ENCODE measurements at regions not wholly inside any gene's neighbourhood (a gene's known extent, or its start where the extent isn't known, plus 50 kb on each side); places are given as distances from the start of the nearest gene placed in this dataset.

DNA sequence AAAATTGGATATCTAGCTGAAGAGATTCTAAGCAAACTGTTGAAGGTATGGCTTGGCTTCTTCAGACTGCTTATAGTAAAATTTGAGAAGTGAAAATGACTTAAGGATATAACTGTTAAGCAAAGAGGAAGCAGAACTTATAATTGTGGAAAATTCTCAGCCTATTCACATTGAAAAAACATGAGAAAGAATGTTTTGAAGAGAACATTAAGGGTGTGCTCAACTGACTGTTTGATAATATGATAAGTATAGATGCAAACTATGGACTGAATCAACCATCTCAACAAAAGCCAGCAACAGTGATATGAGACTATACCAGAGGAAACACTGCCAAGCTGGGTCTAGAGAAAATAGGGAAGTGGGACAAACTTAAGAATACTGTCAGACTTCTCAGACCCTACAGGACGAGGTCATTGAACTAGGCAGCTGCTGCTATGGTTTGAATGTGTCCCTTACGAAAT, 133.1 kb upstream of the PPP1R3A start:
- no peak overlapping the region for H3K27ac ChIP-seq
- POLR2A ChIA-PET (ENCODE audit: low non-redundant PET): no interaction called here
- CTCF ChIA-PET: no interaction called here
- TF ChIP-seq, protein P1, sequence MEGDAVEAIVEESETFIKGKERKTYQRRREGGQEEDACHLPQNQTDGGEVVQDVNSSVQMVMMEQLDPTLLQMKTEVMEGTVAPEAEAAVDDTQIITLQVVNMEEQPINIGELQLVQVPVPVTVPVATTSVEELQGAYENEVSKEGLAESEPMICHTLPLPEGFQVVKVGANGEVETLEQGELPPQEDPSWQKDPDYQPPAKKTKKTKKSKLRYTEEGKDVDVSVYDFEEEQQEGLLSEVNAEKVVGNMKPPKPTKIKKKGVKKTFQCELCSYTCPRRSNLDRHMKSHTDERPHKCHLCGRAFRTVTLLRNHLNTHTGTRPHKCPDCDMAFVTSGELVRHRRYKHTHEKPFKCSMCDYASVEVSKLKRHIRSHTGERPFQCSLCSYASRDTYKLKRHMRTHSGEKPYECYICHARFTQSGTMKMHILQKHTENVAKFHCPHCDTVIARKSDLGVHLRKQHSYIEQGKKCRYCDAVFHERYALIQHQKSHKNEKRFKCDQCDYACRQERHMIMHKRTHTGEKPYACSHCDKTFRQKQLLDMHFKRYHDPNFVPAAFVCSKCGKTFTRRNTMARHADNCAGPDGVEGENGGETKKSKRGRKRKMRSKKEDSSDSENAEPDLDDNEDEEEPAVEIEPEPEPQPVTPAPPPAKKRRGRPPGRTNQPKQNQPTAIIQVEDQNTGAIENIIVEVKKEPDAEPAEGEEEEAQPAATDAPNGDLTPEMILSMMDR (conservative IDR thresholded peaks at IDR 0.05; ENCODE audit: low read depth): no peak
- DNase-seq (ENCODE audit: low spot score): no peak

- DNase-seq (ENCODE audit: low spot score): no peak
- POLR2A ChIA-PET (ENCODE audit: low non-redundant PET): no interaction called here
- TF ChIP-seq, protein P1 (conservative IDR thresholded peaks at IDR 0.05; ENCODE audit: low read depth): no peak
- no peak overlapping the region for H3K27ac ChIP-seq
- CTCF ChIA-PET: no interaction called here
Observed at GRCh38 chr7:114050571-114050970, 131.8 kb upstream of the PPP1R3A start.

DNA sequence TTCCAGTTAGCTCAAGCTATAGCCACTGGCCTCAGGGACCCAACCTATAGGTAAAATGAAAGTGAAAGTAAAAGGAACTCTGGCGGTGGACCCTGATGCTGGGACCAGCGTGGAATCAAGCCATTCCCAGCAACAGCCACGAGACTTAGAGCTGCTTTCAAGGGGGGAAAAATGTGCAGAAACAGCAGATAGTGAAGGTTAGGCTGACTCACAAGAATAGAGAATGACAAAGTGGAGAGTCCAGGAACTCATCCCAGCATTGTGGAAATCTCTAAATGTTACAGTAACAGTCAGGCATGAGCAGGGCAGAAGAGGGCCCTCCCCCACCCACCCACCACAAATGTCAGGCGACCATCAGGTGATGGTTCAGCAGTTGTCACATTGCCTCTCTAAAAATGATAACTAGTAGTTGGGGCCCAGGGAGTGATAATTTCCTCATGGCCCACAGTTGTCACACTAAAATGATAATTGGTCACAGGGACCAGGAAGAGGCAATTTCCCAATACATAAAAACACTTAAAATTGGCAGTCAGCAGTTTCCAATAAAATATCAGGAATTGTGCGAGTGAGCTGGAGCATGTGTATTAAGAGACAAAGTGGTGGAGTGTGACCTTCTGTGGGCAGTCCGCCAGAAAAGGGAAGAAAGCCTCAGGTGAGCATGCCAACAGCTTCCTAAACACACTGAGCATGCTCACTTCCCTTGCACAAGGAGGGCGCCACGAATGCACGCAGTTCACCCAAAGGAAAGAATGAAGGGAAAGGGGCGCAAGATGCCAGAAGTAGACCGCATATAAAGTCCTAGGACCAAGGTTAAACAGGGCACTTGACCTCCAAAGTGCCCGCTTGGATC, 129.8 kb upstream of the PPP1R3A start:
- TF ChIP-seq, protein P1 (conservative IDR thresholded peaks at IDR 0.05; ENCODE audit: low read depth): no peak
- CTCF ChIA-PET: interaction anchor here (0.5 kb wide), 1 partner anchor 260 kb away, joined by 3 read pairs; no protein-coding TSS in a partner anchor
- POLR2A ChIA-PET (ENCODE audit: low non-redundant PET): no interaction called here
- peak; percentile 8 for DNase-seq (ENCODE audit: low spot score)
- no peak overlapping the region for H3K27ac ChIP-seq

DNA sequence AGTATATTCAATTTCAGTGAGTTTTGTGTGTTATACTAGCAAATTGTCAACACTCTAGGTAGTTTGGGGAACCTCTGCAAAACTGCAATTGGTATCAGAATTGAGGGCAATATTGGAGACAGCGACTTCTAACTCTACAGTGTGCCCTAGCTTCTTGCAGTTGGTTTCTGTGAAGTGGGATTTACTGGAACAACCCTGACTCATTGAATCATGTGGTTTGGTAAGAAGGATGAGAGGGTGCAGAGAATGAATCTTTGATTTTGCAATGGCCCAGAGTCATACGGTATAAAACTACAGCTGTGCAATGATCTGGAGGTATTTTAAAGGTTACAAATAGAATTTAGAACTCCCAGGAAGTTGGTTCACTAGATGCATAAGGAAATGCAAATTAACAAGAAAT, 129.1 kb upstream of the PPP1R3A start:
- H3K27ac ChIP-seq: no peak overlapping the region
- ChIA-PET POLR2A (ENCODE audit: low non-redundant PET) (no interaction called here), CTCF (interaction anchor here (0.5 to 0.6 kb wide), 2 partner anchors 259 to 399 kb away, joined by 3 to 4 read pairs; no protein-coding TSS in a partner anchor)
- TF ChIP-seq, protein P1 (conservative IDR thresholded peaks at IDR 0.05; ENCODE audit: low read depth): no peak
- DNase-seq (ENCODE audit: low spot score): peak; percentile 4

- CTCF ChIA-PET: no interaction called here
- TF ChIP-seq, protein P1 (conservative IDR thresholded peaks at IDR 0.05; ENCODE audit: low read depth): no peak
- H3K27ac ChIP-seq: no peak overlapping the region
- POLR2A ChIA-PET (ENCODE audit: low non-redundant PET): no interaction called here
- no peak for DNase-seq (ENCODE audit: low spot score)
Observed at GRCh38 chr7:114033475-114033874, 114.7 kb upstream of the PPP1R3A start.

GRCh38 chr7:114026486-114027089, 107.8 kb upstream of the PPP1R3A start:
- DNase-seq (ENCODE audit: low spot score): peak; percentile 40
- CTCF ChIA-PET: interaction anchor here (0.6 kb wide), 1 partner anchor 295 kb away, joined by 5 read pairs; no protein-coding TSS in a partner anchor

More at GRCh38 chr7:114026486-114027089, 107.8 kb upstream of the PPP1R3A start:
- no peak overlapping the region for H3K27ac ChIP-seq
- TF ChIP-seq, protein P1 (conservative IDR thresholded peaks at IDR 0.05; ENCODE audit: low read depth): peak; percentile 71
- POLR2A ChIA-PET (ENCODE audit: low non-redundant PET): no interaction called here

Data from RWPE1 (cell line).